ENCODE measurements at regions not wholly inside any gene's neighbourhood (a gene's known extent, or its start where the extent isn't known, plus 50 kb on each side); places are given as distances from the start of the nearest gene placed in this dataset.

- intact Hi-C loops (cut with micrococcal nuclease) = no loop called here
- no TSS peak for BruUV-seq (replicated peaks)
- no peaks in the 10 kb centered on the region for H3K4me1 ChIP-seq (ENCODE audit: insufficient read depth, low read length)
- no peak overlapping the region for H3K27ac ChIP-seq (ENCODE audit: low read length)
- ChIA-PET CTCF (no interaction called here), POLR2A (ENCODE audit: unreplicated experiment) (no interaction called here)
- H3K9ac ChIP-seq (ENCODE audit: low read length) = no peak overlapping the region
- H3K36me3 ChIP-seq (ENCODE audit: low read depth, low read length) = no peaks in the 10 kb centered on the region
- no peaks in the 10 kb centered on the region for H3K27me3 ChIP-seq (ENCODE audit: low read length)
- ATAC-seq = no peak
- no peaks in the 10 kb centered on the region for H4K20me1 ChIP-seq (ENCODE audit: low read length)
- no peaks in the 10 kb centered on the region for H3F3A ChIP-seq (ENCODE audit: low read length, unreplicated experiment)
- H2AFZ ChIP-seq (ENCODE audit: low read length) = no peak overlapping the region
- H3K9me3 ChIP-seq (ENCODE audit: low read length) = no peaks in the 10 kb centered on the region
- no peak for DNase-seq
- TF ChIP-seq EZH2 (IDR thresholded peaks at IDR 0.05; ENCODE audit: low read length, unreplicated experiment) (no peak), EZH2phosphoT487 (IDR thresholded peaks at IDR 0.05; ENCODE audit: borderline replicate concordance, low read length) (no peak), CTCF (conservative IDR thresholded peaks at IDR 0.05; ENCODE audit: low read depth, low read length) (no peak)
- H3K79me2 ChIP-seq (ENCODE audit: low read length) = no peaks in the 10 kb centered on the region
- H3K4me2 ChIP-seq (ENCODE audit: low read length) = no peak overlapping the region
- no peak overlapping the region for H3K4me3 ChIP-seq (ENCODE audit: low read length)
- H3K9me2 ChIP-seq (replicated peaks; ENCODE audit: low read length) = no peaks in the 10 kb centered on the region
Measured at GRCh38 chrX:144637731-144638130, 609.6 kb upstream of the SPANXN1 start.

GRCh38 chrX:144648788-144649187 is 598.5 kb upstream of the SPANXN1 start:
- ChIA-PET CTCF (no interaction called here), POLR2A (ENCODE audit: unreplicated experiment) (no interaction called here)
- H3K36me3 ChIP-seq (ENCODE audit: low read depth, low read length) = no peaks in the 10 kb centered on the region
- no peaks in the 10 kb centered on the region for H3F3A ChIP-seq (ENCODE audit: low read length, unreplicated experiment)
- intact Hi-C loops (cut with micrococcal nuclease) = no loop called here
- H3K27ac ChIP-seq (ENCODE audit: low read length) = no peak overlapping the region
- no peak overlapping the region for H3K4me3 ChIP-seq (ENCODE audit: low read length)
- no peak for TF ChIP-seq EZH2phosphoT487 (IDR thresholded peaks at IDR 0.05; ENCODE audit: borderline replicate concordance, low read length)
- TF ChIP-seq EZH2 (IDR thresholded peaks at IDR 0.05; ENCODE audit: low read length, unreplicated experiment) = no peak
- TF ChIP-seq CTCF (conservative IDR thresholded peaks at IDR 0.05; ENCODE audit: low read depth, low read length) = no peak; the same call in 1 of the 2 replicates
- ATAC-seq (no peak), DNase-seq (no peak)
- H2AFZ ChIP-seq (ENCODE audit: low read length) = no peak overlapping the region
- H3K9me2 ChIP-seq (replicated peaks; ENCODE audit: low read length) = no peaks in the 10 kb centered on the region
- no peak overlapping the region for H3K4me2 ChIP-seq (ENCODE audit: low read length)
- H3K9ac ChIP-seq (ENCODE audit: low read length) = no peak overlapping the region
- no peaks in the 10 kb centered on the region for H3K79me2 ChIP-seq (ENCODE audit: low read length)
- no peaks in the 10 kb centered on the region for H3K9me3 ChIP-seq (ENCODE audit: low read length)
- no TSS peak for BruUV-seq (replicated peaks)
- no peaks in the 10 kb centered on the region for H3K4me1 ChIP-seq (ENCODE audit: insufficient read depth, low read length)
- no peaks in the 10 kb centered on the region for H3K27me3 ChIP-seq (ENCODE audit: low read length)
- no peaks in the 10 kb centered on the region for H4K20me1 ChIP-seq (ENCODE audit: low read length)

GRCh38 chrX:144681501-144681900 is 565.8 kb upstream of the SPANXN1 start:
- H3K4me1 ChIP-seq (ENCODE audit: insufficient read depth, low read length) = peaks cover 8% of the 10 kb centered on the region; the same call in 1 of the 2 replicates
- no peaks in the 10 kb centered on the region for H4K20me1 ChIP-seq (ENCODE audit: low read length)
- CTCF ChIA-PET = no interaction called here
- ATAC-seq (peak; percentile 90), DNase-seq (peak; percentile 73)
- peak overlapping the region; percentile 20; the same call in 1 of the 2 replicates for H3K9ac ChIP-seq (ENCODE audit: low read length)
- TF ChIP-seq EZH2 (IDR thresholded peaks at IDR 0.05; ENCODE audit: low read length, unreplicated experiment) = no peak
- TF ChIP-seq EZH2phosphoT487 (IDR thresholded peaks at IDR 0.05; ENCODE audit: borderline replicate concordance, low read length) = no peak
- TF ChIP-seq CTCF (conservative IDR thresholded peaks at IDR 0.05; ENCODE audit: low read depth, low read length) = no peak
- H3F3A ChIP-seq (ENCODE audit: low read length, unreplicated experiment) = no peaks in the 10 kb centered on the region
- H3K27me3 ChIP-seq (ENCODE audit: low read length) = no peaks in the 10 kb centered on the region
- H3K79me2 ChIP-seq (ENCODE audit: low read length) = no peaks in the 10 kb centered on the region
- H3K4me2 ChIP-seq (ENCODE audit: low read length) = peak overlapping the region; percentile 76
- H3K9me2 ChIP-seq (replicated peaks; ENCODE audit: low read length) = no peaks in the 10 kb centered on the region
- no peaks in the 10 kb centered on the region for H3K9me3 ChIP-seq (ENCODE audit: low read length)
- no TSS peak for BruUV-seq (replicated peaks)
- no peaks in the 10 kb centered on the region for H3K36me3 ChIP-seq (ENCODE audit: low read depth, low read length)
- intact Hi-C loops (cut with micrococcal nuclease) = no loop called here
- H2AFZ ChIP-seq (ENCODE audit: low read length) = peak overlapping the region; percentile 67
- H3K4me3 ChIP-seq (ENCODE audit: low read length) = peak overlapping the region; percentile 47; the same call in 1 of the 2 replicates
- H3K27ac ChIP-seq (ENCODE audit: low read length) = peak overlapping the region; percentile 76
- POLR2A ChIA-PET (ENCODE audit: unreplicated experiment) = no interaction called here

Measured in PC-3 (cell line).